Skeletal muscle tissue (tissue), 3 donors: ENCODE measurements at regions not wholly inside any gene's neighbourhood (a gene's known extent, or its start where the extent isn't known, plus 50 kb on each side); places are given as distances from the start of the nearest gene placed in this dataset.

Source experiments
- H3K27ac ChIP-seq: one replicate; pipeline ENCODE4 v1.7.0; 2013; ENCODE audit warnings: mild to moderate bottlenecking, low read depth, low read length, inconsistent platforms
- H3K27me3 ChIP-seq, 3 donors: one replicate each; pipeline ENCODE4 v1.7.0; 2013; ENCODE audit warnings: low read length in 3 of 3; ENCODE audit not compliant: control insufficient read depth in 3 of 3, insufficient read depth in 3 of 3
- H3K36me3 ChIP-seq, 3 donors: one replicate each; pipeline ENCODE4 v1.7.0; 2013; ENCODE audit warnings: low read length in 3 of 3; ENCODE audit not compliant: control insufficient read depth in 3 of 3, insufficient read depth in 3 of 3
- H3K4me1 ChIP-seq, 3 donors: one replicate each; pipeline ENCODE4 v1.7.0; 2013; ENCODE audit warnings: low read length in 3 of 3, mild to moderate bottlenecking in 3 of 3; ENCODE audit not compliant: control insufficient read depth in 3 of 3, insufficient read depth in 3 of 3
- H3K4me3 ChIP-seq, 3 donors: one replicate each; pipeline ENCODE4 v1.7.0; 2013; ENCODE audit warnings: low read length in 3 of 3
- H3K9ac ChIP-seq, 3 donors: one replicate each; pipeline ENCODE4 v1.7.0; 2013; ENCODE audit warnings: low read length in 3 of 3, mild to moderate bottlenecking in 3 of 3, moderate library complexity in 2 of 3, low read depth in 1 of 3
- H3K9me3 ChIP-seq, 3 donors: one replicate each; pipeline ENCODE4 v1.7.0; 2013; ENCODE audit warnings: low read length in 3 of 3; ENCODE audit not compliant: control insufficient read depth in 3 of 3
- donor health status: Osteomylitis.

DNA sequence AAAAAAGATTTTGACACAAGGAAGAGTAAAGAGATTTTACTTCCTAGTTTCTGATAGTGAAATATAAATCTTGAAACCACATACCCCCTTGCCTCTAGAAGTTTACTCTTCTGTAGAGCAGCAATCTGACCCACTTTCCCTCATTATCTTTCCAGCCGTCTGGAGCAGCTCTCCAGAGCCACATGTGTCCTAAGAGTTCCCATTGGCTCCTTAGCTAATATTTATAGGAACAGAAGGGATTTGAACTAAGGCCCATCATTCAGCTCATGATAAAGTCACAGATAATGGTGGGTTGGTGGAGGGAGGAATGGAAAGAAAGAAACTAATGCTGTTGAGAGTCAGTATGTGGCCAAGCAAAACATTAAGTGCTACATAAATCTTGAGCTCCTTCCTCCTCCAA is 121.8 kb downstream of the INHBA start:
- Histone ChIP-seq H3K27me3 (no peaks in the 10 kb centered on the region), H3K4me3 (no peak overlapping the region), H3K36me3 (no peaks in the 10 kb centered on the region), H3K9me3 (no peaks in the 10 kb centered on the region), H3K27ac (no peak overlapping the region), H3K9ac (no peak overlapping the region), H3K4me1 (no peaks in the 10 kb centered on the region)

- Histone ChIP-seq H3K9ac (no peak overlapping the region), H3K27ac (no peak overlapping the region), H3K36me3 (no peaks in the 10 kb centered on the region), H3K27me3 (no peaks in the 10 kb centered on the region), H3K4me3 (no peak overlapping the region), H3K9me3 (no peaks in the 10 kb centered on the region), H3K4me1 (no peaks in the 10 kb centered on the region)
Observed at GRCh38 chr7:41579961-41580935, 122.6 kb downstream of the INHBA start.

DNA sequence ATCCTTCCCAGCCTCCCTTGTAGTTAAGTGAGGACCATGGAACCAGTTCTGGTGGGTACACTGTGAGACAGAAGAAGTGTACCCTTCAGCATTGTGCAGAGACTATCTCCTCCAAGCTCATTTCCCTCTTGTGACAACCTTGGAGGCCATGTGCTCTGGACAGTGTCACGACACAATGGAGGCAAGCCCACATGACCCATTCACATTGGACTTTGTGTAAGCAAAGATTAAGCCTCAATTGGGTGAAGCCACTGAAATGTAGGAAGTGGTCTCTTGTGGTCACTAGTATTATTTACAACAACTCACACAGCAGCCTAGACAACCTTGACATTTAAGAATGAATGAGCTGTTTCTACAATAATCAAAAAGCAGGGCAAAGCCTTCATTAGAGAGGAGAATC is 124.2 kb downstream of the INHBA start:
- H3K4me3 ChIP-seq = no peak overlapping the region
- H3K27me3 ChIP-seq = no peaks in the 10 kb centered on the region
- no peaks in the 10 kb centered on the region for H3K4me1 ChIP-seq
- no peak overlapping the region for H3K9ac ChIP-seq
- no peaks in the 10 kb centered on the region for H3K36me3 ChIP-seq
- H3K27ac ChIP-seq = no peak overlapping the region
- no peaks in the 10 kb centered on the region for H3K9me3 ChIP-seq

GRCh38 chr7:41576166-41576565 is 126.7 kb downstream of the INHBA start:
- no peak overlapping the region for H3K27ac ChIP-seq
- no peak overlapping the region for H3K4me3 ChIP-seq
- H3K27me3 ChIP-seq = no peaks in the 10 kb centered on the region
- no peaks in the 10 kb centered on the region for H3K36me3 ChIP-seq
- H3K9me3 ChIP-seq = no peaks in the 10 kb centered on the region
- no peaks in the 10 kb centered on the region for H3K4me1 ChIP-seq
- H3K9ac ChIP-seq = no peak overlapping the region

DNA sequence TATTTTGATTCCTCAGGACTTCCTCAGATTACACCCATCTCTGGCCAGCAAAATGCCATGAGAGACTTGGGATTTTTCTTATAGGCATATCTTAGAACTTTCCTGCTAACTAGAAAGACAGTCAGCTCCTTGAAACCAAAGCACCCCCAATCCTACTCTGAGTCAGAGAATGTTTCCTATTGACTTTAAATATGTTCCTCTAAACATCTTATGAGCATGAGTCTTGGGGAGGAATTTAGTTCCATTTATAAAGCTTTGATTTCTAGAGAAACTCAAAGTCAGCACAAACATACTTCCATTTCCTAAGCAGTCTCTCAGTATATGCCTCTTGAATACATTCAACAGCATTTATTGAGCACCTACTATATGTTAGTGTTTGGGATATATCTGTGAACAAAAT is 128.5 kb downstream of the INHBA start:
- no peaks in the 10 kb centered on the region for H3K9me3 ChIP-seq
- H3K36me3 ChIP-seq = no peaks in the 10 kb centered on the region
- no peaks in the 10 kb centered on the region for H3K4me1 ChIP-seq
- H3K27ac ChIP-seq = peak overlapping the region; percentile 2
- H3K4me3 ChIP-seq = no peak overlapping the region
- no peak overlapping the region for H3K9ac ChIP-seq
- no peaks in the 10 kb centered on the region for H3K27me3 ChIP-seq

DNA sequence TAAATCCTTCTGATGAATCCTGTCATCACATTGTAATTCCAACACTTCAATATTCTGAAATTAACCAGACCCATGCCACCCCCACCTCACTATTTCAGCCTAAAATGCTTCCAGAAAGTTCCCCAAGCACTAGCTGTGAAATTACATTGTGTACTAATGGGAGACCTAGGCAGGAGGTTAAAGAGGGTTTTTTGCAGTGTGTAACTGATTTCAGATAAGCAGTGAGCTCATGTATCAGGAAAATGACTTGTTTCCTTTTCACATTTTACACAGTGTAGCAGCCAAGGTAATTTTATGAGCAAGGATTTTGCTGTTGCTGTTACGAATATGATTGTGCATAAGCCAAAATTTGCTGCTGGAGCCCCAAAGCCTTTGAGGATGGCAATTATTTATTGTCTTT is 129.0 kb downstream of the INHBA start:
- Histone ChIP-seq H3K27ac (peak overlapping the region; percentile 2), H3K9ac (no peak overlapping the region), H3K4me1 (no peaks in the 10 kb centered on the region), H3K36me3 (no peaks in the 10 kb centered on the region), H3K9me3 (no peaks in the 10 kb centered on the region), H3K4me3 (no peak overlapping the region), H3K27me3 (no peaks in the 10 kb centered on the region)

DNA sequence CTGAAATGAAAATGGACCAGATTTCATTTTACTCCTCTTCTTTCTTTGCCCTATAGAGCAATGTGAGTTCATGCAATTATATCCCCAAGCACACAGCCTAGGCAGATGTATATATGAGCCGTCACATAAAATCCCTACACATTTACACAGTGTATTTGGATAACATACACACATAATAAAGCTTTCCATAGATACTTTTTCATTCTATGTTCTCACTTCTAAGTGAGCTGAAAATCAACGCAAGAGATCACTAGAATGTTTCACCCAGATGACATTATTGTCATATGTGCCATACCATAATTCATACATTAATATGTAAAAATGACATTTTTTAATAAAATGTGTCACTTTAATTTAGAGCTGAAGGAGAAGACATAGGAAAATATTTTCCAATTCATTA is 129.4 kb downstream of the INHBA start:
- Histone ChIP-seq H3K36me3 (no peaks in the 10 kb centered on the region), H3K9me3 (no peaks in the 10 kb centered on the region), H3K27ac (no peak overlapping the region), H3K27me3 (no peaks in the 10 kb centered on the region), H3K4me3 (no peak overlapping the region), H3K4me1 (no peaks in the 10 kb centered on the region), H3K9ac (no peak overlapping the region)

DNA sequence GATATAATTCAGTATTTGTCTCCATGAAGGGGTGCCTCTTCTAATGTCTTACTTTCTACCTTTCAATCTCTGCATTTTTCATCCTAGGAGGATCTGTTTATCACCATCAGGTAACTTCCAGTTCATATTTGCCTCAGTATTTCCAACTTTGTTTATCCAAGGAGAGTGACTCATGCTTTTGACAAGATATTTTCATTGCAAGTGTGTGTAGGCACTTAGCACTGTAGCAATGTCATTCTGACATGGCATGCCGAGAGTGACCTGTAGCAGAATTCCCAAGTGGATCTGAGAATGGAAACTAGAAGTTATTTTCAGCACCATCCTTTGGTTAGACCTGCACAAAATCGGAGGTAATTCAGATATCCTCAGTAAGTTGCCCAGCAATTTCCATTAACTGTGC is 129.9 kb downstream of the INHBA start:
- H3K9ac ChIP-seq = no peak overlapping the region
- H3K27me3 ChIP-seq = no peaks in the 10 kb centered on the region
- no peaks in the 10 kb centered on the region for H3K36me3 ChIP-seq
- H3K4me3 ChIP-seq = no peak overlapping the region
- no peaks in the 10 kb centered on the region for H3K9me3 ChIP-seq
- no peak overlapping the region for H3K27ac ChIP-seq
- H3K4me1 ChIP-seq = no peaks in the 10 kb centered on the region

GRCh38 chr7:41571573-41571972 is 131.3 kb downstream of the INHBA start:
- no peaks in the 10 kb centered on the region for H3K27me3 ChIP-seq
- no peaks in the 10 kb centered on the region for H3K4me1 ChIP-seq
- no peak overlapping the region for H3K4me3 ChIP-seq
- no peak overlapping the region for H3K27ac ChIP-seq
- no peak overlapping the region for H3K9ac ChIP-seq
- no peaks in the 10 kb centered on the region for H3K9me3 ChIP-seq
- H3K36me3 ChIP-seq = no peaks in the 10 kb centered on the region

DNA sequence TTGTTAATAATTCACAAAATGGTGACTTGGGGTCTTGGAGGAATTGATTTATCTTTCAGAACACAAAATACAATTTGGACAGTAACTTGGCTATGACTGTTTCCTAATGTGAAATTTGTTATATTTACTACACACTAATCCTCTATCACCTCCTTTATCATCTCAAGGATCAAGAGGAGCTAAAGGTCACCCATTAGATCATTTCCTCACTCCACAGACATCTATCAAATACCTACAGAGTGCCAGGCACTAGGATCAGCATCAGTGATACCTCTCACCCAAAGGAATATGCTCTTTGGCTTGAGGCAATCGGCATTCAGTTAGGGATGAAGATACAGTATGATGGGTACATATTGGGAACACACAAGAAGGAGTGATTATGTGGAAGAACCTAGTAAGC is 132.1 kb downstream of the INHBA start:
- H3K36me3 ChIP-seq = no peaks in the 10 kb centered on the region
- H3K27ac ChIP-seq = no peak overlapping the region
- H3K4me1 ChIP-seq = no peaks in the 10 kb centered on the region
- no peaks in the 10 kb centered on the region for H3K27me3 ChIP-seq
- H3K9ac ChIP-seq = no peak overlapping the region
- no peaks in the 10 kb centered on the region for H3K9me3 ChIP-seq
- no peak overlapping the region for H3K4me3 ChIP-seq
